GM19395 (cell line): ENCODE measurements at regions not wholly inside any gene's neighbourhood (a gene's known extent, or its start where the extent isn't known, plus 50 kb on each side); places are given as distances from the start of the nearest gene placed in this dataset.

Experiments
- ATAC-seq: cut with Tn5 transposase; IDR thresholded peaks from one replicate; pipeline ENCODE4 v1.9.1; 2021; ENCODE audit warnings: mild to moderate bottlenecking, moderate library complexity; ENCODE audit not compliant: unreplicated experiment

DNA sequence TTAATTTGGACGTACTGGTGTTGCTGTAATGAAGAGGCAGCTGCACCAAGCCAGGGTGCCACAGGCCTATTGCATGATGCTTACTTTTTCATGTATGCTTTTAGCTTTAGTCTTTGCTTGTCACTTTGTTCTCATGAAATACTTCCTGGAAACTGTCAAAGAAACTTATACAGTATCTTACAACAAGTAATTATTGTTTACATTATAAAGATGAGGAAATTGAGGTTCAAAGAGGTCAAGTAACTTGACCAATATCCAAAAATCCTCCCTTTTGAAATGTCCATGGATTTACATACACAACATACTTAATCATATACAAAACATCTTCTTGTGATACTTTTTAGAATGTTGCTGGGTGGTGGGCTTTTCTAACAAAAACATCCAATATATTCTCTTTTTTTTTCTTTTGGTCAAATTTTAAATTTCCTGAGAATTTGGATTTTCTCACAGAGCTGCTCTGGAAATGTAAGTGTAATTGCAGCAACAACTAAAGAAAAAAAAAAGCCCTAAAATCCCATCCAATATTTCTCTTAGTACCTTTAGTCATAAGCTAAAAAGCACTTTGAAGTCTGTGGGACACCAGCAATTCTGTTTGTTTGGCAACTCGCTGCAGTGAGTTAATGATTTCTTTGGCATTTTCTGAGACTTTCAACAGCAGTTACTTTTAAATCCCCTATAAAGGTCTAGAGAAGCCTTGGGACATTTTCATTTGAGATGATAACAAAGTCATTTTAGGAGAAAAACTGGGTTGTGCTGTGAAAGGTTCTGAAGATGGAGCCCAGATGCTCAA is 500.6 kb upstream of the IGFBP3 start:
- ATAC-seq = no peak

DNA sequence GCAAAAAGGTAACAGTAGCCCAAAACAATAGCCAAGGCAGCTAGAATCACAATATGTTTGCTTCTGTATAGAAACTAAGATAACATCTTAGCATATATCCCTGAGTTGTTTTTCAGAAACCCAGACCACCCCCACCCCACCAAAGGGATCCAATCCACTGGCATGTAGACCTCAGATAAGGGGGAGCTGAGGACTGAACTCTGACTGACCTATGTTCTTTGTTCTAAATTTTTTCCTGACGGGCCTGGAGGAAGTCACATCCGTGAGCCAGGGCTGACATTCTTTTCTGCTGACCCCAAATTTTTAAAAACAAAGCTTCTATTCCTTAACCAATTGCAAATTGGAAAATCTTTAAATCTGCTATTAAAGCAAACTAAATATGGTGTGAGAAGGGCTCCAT is 493.9 kb upstream of the IGFBP3 start:
- no peak for ATAC-seq

DNA sequence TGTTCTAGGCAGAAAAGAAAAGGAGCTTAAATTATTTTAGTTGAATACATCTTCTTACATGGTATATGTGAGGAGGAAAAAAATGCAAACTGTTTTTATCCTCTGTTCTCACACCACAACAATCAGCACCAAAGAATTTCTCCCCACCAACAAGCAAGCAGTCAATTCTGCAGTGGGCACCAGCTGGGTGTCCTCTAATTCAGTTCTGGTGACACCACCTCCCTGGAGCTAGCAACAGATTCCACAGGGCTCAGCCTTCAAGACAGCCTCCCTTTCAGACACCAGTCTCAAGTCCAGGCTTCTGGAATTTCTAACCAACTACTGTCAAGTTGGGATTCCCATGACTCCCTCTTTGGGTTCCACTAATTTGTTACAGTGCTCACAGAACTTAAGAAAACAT is 490.2 kb upstream of the IGFBP3 start:
- no peak for ATAC-seq

DNA sequence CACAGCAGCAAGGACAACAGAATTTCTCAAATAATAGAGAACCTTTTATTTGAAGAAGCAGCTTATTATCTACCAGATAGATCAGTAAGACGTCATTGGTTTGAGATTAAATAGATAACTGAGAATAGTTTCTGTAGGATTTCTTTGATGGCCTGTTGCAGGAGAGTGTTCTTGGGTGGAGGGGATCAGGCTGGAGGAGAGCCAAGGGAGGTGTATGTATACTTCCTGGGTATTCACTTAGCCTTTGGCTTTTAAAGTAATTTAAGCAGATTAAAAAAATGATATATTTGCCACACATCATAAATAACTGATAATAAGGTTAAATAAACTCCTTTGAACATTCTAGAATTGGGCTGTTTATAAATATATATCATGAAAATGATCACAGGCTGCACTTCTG is 486.1 kb upstream of the IGFBP3 start:
- ATAC-seq = no peak

DNA sequence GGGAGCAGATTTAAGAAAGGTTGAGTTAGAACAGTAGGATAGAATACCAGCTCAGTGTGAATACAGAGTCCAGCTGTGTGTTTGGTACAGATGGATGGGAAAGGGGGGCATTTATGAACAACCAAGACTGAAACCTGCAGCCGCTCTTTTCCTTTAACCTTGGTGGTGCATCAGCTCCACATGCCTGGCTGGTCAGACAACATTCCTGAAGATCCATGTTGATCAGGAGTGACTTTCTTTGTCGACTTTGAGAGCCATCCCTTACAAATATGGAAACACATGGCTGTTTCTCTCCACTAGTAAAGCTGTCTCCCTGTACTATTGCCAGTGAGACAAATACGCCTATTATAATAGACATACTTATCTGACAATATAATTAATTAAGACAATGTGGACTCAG is 476.5 kb upstream of the IGFBP3 start:
- no peak for ATAC-seq

DNA sequence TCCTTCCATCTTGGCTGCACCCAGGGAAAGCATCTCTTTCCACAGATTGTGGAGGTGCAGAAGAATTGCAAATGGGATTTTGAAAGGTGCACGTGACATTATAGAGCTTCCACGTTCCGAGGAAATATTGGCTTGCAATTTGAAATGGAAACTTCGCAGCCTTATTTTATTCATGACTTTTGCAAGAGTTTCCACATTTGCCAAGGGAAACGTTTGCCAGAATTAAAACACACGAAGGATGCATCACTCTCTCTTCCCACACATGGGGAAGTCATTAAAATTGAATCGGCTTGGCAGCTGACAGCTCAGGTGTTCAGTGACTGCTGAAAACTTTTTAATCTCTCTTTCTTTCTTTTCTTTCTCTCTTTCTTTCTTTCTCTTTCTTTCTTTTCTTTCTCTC is 475.4 kb upstream of the IGFBP3 start:
- ATAC-seq = no peak

DNA sequence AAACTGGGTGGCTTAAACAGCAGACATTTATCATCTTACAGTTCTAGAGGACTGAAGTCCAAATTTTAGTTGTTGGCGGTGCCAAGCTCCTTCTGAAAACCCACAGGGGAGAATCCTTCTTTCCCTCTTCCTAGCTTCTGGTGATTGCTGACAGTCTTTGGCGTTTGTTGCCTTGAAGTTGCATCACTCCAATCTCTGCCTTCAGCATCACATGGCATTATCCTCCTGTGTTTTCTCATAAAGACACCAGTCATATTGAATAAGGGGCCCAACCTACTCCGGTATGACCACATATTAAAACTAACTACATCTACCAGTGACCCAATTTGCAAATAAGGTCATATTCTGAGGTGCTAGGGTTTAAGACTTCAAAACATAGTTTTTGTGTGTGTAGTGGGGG is 472.1 kb upstream of the IGFBP3 start:
- ATAC-seq = no peak

DNA sequence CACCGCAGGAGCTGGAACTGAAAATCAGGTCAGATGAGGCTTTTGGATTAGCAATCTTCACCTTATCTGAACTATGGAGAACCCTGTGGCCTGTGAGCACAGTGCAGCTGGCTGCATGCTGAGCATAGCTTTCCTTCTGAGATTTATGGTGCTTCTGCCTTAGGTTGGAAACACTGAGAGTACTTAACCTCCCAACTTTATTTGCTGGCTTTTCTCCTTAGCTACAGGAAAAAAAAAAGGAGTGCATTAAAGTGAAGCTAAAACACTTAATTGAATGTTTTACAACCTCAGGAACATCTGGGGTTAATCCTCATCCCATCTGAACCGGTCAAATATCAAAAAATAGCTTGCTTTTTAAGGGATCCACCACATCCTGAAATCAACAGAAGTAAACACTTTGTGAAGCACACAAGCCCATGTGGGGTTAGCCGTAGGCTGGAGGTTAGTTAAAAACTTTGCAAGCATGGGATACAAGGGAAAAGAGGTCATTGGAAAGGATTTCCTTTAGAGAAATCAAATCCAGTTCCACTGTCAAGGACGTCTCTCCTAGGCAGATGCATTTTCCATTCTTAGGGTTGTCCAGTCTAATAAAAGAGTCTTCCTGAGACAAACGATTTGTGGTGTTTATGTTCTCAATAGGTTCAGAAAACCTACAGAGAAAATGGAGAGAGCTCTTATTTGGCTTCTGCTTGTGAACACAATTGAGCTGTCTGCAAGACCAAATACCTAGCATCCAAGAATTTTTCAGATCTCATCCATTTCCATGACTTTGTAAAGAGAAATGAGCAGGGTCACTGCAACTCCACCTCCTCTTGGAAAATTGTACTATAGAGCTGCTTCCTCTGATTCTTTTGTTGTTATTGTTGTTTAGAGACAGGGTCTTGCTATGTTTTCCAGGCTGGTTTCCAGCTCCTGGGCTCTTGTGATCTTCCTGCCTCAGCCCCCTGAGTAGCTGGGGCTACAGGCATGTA is 470.4 kb upstream of the IGFBP3 start:
- ATAC-seq = no peak

DNA sequence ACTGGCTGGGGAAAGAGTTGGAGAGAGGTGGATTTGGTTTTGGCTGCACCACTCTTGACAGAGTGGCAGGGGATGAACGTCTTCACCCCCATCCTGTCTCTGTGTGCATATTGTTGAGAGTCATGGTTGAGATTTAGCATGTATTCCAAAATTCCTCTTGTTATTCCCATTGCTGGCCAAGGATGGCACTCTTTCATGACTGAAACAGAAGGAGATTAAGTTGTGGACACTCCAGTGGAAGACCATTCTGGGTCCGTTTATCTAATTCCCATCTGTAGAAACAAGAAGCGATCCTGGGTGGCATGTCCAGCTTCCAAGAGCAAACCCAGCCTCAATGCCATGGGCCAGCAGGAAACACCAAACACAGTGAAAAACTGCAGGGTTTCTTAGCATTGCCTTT is 469.0 kb upstream of the IGFBP3 start:
- no peak for ATAC-seq

DNA sequence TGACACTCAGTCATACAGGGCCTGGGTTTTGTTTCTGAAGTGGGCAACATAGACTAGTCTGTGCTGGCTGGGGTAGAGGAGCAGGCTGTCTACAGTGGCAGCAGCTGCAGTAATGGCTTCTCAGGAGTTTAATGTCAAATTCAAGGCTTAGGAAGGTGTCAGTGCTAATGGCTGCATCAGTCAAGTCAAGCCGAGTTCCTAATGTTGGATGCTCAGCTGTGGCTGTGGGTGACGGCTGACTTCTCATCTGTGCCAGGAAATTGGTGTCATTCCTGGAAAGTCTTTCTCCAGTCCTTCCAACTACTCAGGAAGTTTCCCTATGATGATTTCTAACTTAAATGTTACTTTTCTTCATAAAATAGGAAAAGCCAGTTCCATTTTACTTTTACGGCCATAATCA is 468.1 kb upstream of the IGFBP3 start:
- ATAC-seq = no peak

DNA sequence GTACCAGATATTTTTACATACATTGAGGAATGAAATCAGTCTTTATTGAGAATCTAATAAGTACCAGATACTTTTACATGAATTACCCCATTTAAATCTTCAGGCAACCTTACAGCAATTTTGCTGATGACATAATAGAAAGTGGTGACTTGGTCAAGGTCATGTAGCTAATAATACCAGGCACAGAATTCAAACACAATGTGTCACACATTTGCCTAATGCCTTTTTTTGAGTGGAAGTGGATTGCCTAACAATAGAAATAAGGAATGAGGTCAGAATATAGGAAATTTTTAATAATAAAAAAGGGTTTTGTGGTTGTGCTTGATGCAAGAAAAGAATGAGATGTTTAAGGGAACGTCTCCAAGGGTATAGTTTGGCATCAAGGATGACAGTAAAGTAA is 466.6 kb upstream of the IGFBP3 start:
- no peak for ATAC-seq

DNA sequence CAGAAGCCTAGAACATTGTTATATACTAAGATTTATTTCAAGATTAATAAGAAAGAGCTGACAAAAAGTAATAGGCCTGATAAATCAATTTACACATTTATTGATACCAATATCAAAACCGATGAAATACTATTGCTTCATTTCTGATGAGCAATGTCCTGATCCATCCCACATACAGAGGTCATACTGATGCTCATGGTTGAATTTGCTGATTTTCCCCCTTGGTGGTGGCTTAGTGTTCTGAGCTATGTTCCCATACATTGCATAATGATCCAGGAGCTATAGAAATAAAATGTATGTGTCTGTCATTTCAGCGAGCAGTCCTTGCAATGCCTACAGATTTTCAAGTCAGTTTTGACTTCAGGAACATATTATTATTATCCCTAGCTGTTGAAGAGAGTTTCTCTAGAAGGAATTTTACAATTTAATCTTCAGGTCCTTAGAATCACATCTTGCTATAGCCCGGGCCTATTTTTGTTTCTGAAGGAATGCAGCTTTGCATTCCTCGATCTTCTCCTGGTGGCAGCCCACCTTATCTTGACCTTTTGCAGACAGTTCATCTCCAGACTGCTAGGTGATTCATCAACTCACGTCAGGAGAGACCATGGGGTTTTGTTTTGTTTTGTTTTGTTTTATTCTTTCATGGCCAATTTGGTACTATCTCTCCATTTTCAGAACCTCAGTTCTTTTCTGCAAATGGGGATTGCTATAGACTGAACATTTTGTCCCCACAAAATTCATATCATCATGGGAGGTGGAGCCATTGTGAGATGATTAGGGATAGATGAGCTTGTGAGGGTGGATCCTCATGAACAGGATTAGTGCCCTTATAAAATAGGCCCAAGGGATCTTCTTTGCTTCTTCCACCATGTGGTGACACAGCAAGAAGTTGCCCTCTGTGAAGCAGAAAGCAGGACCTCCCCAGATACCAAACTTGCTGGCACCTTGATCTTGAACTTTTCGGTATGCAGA is 465.6 kb upstream of the IGFBP3 start:
- no peak for ATAC-seq

DNA sequence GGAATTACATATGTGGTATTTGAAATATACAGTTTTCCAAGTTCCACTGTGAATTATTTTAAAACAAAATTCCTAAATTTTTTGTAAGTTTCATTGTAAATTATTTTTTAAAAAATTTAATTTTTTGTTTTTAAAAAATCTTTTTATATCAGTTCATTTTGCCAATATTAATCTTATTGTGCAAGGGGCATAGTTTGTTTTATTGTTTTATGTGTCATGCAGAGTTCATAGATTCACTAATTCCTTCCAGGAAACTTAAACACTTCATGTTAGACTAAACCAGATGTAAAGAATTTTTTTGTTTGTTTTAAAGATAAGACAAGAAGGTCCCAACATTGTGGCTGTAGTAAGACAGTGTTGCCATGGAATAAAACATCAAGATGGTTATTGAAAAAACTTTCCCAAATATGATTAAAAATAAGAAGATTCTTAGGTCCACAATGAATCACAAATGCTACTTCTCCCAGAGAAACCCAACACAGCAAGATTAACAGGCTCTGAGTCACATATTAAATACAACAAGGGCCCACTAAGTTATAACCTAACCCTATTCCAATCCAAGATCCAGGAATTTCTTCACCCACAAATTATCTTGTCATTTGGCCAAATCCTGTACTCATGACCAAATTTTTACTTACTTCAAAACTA is 464.7 kb upstream of the IGFBP3 start:
- no peak for ATAC-seq

DNA sequence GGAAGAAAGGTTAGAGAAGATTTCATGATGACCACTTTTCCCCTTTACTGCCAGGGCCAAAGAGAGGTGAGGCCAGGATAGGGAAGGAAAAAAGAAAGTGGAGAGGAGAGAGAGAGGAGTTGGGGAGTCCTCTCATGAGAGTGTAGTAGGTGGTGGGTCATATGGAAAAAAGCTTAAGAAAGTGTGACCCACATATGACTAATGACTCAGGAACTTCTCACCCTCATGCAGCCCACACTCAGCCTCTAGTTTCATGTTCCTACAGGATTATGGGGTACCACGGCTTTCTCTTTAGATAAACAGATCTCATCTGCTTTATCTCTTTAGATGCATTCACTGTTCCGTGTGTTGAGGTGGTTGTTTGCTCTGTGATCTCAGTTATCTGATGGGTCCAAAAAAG is 462.5 kb upstream of the IGFBP3 start:
- ATAC-seq = no peak

DNA sequence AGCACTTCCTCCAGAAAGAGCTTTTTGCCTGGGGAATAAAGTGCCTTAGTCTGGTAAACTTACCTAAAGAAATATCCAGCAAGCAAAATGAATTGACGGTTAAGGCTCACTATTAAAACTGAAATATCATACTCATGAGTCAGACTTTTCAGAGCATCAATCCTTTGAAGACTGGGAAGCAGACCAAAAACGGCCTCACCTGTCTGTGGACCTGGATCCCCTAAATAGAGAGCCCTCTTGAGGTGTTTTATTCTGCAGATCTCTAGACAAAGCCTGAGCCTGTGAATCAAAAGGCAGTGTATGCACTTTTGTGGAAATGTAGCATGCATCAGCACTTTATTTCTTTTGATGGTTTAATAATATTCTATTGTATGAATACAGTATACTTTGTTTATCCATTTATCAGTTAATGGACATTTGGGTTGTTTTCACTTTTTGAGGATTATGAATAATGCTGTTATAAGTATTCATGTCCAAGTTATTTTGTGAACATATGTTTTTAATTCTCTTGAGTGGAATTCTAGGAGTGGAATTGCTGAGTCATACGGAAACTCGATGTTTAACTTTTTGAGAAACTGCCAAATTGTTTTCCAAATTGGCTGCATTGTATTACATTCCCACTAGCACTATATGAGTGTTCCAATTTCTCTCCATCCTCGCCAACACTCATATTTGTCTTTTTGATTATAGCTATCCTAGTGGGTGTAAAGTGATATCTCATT is 449.0 kb upstream of the IGFBP3 start:
- ATAC-seq = no peak

DNA sequence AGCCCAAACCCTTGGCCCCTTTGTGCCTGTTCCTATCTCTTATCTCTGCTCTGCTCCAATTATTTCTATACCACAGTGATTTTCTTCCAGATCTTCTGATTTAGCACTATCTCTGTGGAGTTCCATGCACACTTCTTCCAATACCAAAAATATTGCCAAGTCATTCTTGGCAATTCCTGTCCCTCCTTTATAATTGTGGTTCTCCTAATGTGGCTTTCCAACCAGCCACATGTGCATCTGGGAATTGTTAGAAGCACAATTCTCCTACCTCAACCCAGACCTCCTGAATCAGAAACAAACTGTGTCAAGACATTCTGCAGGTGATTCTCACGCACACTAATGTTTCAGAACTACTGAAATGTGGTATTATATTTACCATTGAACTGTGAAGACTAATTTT is 447.8 kb upstream of the IGFBP3 start:
- ATAC-seq = no peak

DNA sequence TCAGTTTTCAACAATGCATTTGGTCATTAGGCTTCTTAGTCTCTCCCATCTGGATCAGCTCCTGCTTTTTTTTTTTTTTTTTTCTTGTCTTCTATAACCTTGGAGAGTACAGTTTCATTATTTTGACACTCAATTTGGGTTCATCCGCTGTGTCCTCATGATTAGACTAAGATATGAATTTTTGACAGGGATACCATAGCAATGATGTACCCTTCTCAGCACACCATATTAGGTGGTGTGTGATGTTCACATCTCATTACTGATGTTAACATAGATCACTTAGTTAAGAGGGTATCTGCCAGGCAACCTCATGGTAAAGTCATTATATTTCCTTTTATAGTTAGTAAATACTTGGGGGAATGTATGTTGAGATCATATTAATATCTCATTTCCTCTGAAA is 445.5 kb upstream of the IGFBP3 start:
- ATAC-seq = no peak

DNA sequence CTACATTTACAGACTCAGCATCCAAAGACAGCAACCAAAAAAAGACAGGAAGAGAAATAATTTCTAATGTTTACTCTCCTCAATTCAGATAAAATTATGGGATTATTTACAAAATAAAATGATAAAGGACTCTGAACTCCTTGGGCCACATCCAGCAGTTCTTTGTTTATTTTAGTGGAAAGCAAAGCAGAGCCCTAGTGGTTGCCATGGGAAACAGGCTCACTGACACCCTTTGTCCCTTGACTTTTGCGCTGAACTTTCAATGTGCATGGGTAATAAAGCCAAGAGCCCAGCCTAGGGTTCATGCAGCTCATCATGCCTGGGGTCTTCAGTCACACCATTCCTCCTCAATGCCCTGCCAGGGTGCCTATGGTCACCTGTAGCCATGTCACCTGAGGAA is 442.6 kb upstream of the IGFBP3 start:
- no peak for ATAC-seq

DNA sequence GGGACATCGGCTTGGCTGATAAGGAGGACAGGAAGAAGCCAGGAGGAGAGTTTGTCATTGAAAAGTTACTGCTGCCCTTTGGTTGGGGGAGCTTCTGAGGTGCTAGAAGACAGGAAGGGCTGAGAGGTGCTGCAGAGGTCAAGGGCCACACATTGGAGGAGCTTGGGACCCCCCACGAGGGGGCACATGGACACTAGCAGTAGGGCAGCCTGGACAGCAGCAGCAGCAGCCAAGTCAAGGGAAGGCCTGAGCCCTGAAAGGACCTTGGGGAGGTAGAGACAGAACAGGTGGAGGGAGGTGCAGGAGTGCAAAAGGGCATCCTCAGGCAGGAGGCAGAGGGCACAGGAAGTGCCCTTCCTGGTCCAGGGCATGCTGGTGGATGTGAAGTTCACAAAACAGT is 439.7 kb upstream of the IGFBP3 start:
- no peak for ATAC-seq

DNA sequence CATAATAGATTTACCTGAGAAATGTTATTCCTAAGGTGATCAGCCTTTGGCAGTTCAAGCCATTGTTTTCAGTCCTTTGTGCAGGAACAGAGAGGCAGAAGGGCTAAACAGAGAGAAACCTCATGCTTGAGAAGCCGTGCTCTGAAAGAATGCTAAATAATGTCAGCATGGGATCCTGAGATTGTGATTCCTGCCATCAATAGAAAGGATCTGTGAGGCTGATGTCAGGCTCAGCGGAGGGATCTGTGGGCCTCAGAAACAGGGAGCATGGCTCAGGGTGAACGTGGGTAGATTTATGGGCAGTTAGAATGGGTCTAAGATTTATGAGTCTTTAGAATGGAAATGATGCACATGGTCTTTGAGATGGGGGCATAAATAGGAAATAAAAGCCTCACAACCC is 439.2 kb upstream of the IGFBP3 start:
- ATAC-seq = no peak
